Neural progenitor cell (in vitro differentiated cells): ENCODE measurements at regions not wholly inside any gene's neighbourhood (a gene's known extent, or its start where the extent isn't known, plus 50 kb on each side); places are given as distances from the start of the nearest gene placed in this dataset.
"Not testable (repeated sequence)": the region's sequence is repeated elsewhere in the genome, so short reads cannot be mapped to it uniquely, and the experiment has no call there.

Experiments
- DNase-seq: peaks from one replicate; pipeline ENCODE4 v3.0.0-alpha.2; 2016; ENCODE audit warnings: low spot score
- H2AFZ ChIP-seq: fragments of 200-600 bp; sonication (generic); replicated peaks from 2 replicates; pipeline ENCODE4 v1.6.1; 2016; ENCODE audit warnings: antibody characterized with exemption
- H3F3A ChIP-seq: fragments of 200-600 bp; sonication (generic); 2 replicates; pipeline ENCODE4 v1.6.1; 2016; ENCODE audit warnings: antibody characterized with exemption, low read depth
- H3K27ac ChIP-seq: fragments of 200-600 bp; sonication (generic); 2 replicates; pipeline ENCODE4 v1.5.1; 2016; ENCODE audit warnings: mild to moderate bottlenecking
- H3K27me3 ChIP-seq: fragments of 200-600 bp; sonication (generic); 2 replicates; pipeline ENCODE4 v1.6.1; 2016; ENCODE audit warnings: mild to moderate bottlenecking, moderate library complexity
- H3K36me3 ChIP-seq: fragments of 200-600 bp; sonication (generic); 2 replicates; pipeline ENCODE4 v1.5.1; 2016
- H3K4me1 ChIP-seq: fragments of 200-600 bp; sonication (generic); 2 replicates; pipeline ENCODE4 v1.6.1; 2016; ENCODE audit warnings: mixed run types
- H3K4me2 ChIP-seq: fragments of 200-600 bp; sonication (generic); 2 replicates; pipeline ENCODE4 v1.6.1; 2016
- H3K4me3 ChIP-seq: fragments of 200-600 bp; sonication (generic); 2 replicates; pipeline ENCODE4 v1.5.1; 2016
- H3K79me2 ChIP-seq: fragments of 200-600 bp; sonication (generic); 2 replicates; pipeline ENCODE4 v1.6.1; 2016; ENCODE audit warnings: low read depth
- H3K9ac ChIP-seq: fragments of 200-600 bp; sonication (generic); 2 replicates; pipeline ENCODE4 v1.6.1; 2016
- H3K9me3 ChIP-seq: fragments of 200-600 bp; sonication (generic); 2 replicates; pipeline ENCODE4 v1.5.1; 2016; ENCODE audit warnings: low read depth
- H4K20me1 ChIP-seq: fragments of 200-600 bp; sonication (generic); 2 replicates; pipeline ENCODE4 v1.6.1; 2016; ENCODE audit warnings: low read depth
- H3K27ac Mint-ChIP-seq: 3 replicates; pipeline ENCODE4 v1.8.0; 2021; ENCODE audit warnings: mixed read lengths
- H3K27me3 Mint-ChIP-seq: 2 replicates; pipeline ENCODE4 v1.8.0; 2022; ENCODE audit warnings: low read depth, mild to moderate bottlenecking, inconsistent platforms, moderate library complexity, mixed read lengths; ENCODE audit not compliant: insufficient read depth
- H3K36me3 Mint-ChIP-seq: 3 replicates; pipeline ENCODE4 v1.8.0; 2021; ENCODE audit warnings: mixed read lengths
- H3K4me1 Mint-ChIP-seq: 3 replicates; pipeline ENCODE4 v1.8.0; 2021; ENCODE audit warnings: mixed read lengths
- H3K4me3 Mint-ChIP-seq: 3 replicates; pipeline ENCODE4 v1.8.0; 2021; ENCODE audit warnings: mild to moderate bottlenecking, moderate library complexity, mixed read lengths
- H3K9me3 Mint-ChIP-seq: 3 replicates; pipeline ENCODE4 v1.8.0; 2020; ENCODE audit warnings: mixed read lengths
- CTCF ChIP-seq: fragments of 200-600 bp; sonication (generic); IDR thresholded peaks from 2 replicates; pipeline ENCODE4 v1.5.1; 2017; ENCODE audit warnings: antibody characterized with exemption, mild to moderate bottlenecking
- EZH2 ChIP-seq: fragments of 200-600 bp; sonication (generic); IDR thresholded peaks from 2 replicates; pipeline ENCODE4 v1.6.1; 2017; ENCODE audit warnings: antibody characterized with exemption, mild to moderate bottlenecking, moderate library complexity
- EZH2phosphoT487 ChIP-seq: fragments of 200-600 bp; sonication (generic); IDR thresholded peaks from 2 replicates; pipeline ENCODE4 v1.6.1; 2017; ENCODE audit warnings: antibody characterized with exemption

- H3K4me1 ChIP-seq: peaks cover 31% of the 10 kb centered on the region
- H2AFZ ChIP-seq: no peak overlapping the region
- no peaks in the 10 kb centered on the region for H3K36me3 ChIP-seq
- Mint-ChIP-seq H3K9me3 (no peaks in the 10 kb centered on the region), H3K36me3 (no peaks in the 10 kb centered on the region), H3K4me1 (peaks cover 23% of the 10 kb centered on the region), H3K27me3 (no peaks in the 10 kb centered on the region), H3K27ac (no peak overlapping the region), H3K4me3 (no peak overlapping the region)
- H3K27me3 ChIP-seq: no peaks in the 10 kb centered on the region
- no peaks in the 10 kb centered on the region for H4K20me1 ChIP-seq
- H3K4me3 ChIP-seq: no peak overlapping the region
- no peaks in the 10 kb centered on the region for H3K9me3 ChIP-seq
- H3K79me2 ChIP-seq: no peaks in the 10 kb centered on the region
- H3K4me2 ChIP-seq: no peak overlapping the region
- peaks cover 5% of the 10 kb centered on the region for H3F3A ChIP-seq
- no peak overlapping the region for H3K9ac ChIP-seq
- TF ChIP-seq EZH2phosphoT487 (no peak), CTCF (no peak), EZH2 (no peak)
- no peak overlapping the region for H3K27ac ChIP-seq
- no peak for DNase-seq
Measured at GRCh38 chr3:186451371-186451770, 89.3 kb upstream of the DGKG start.

- H3K27ac ChIP-seq: no peak overlapping the region
- H3K9me3 Mint-ChIP-seq: no peaks in the 10 kb centered on the region
- no peaks in the 10 kb centered on the region for H3K79me2 ChIP-seq
- H3K9me3 ChIP-seq: no peaks in the 10 kb centered on the region
- H3K9ac ChIP-seq: no peak overlapping the region
- H3K4me1 Mint-ChIP-seq: peaks cover under 1% of the 10 kb centered on the region
- no peak for TF ChIP-seq CTCF
- TF ChIP-seq EZH2phosphoT487: no peak
- no peak for TF ChIP-seq EZH2
- H3K4me1 ChIP-seq: no peaks in the 10 kb centered on the region
- H3K27ac Mint-ChIP-seq: no peak overlapping the region
- DNase-seq: no peak
- H3K4me3 Mint-ChIP-seq: no peak overlapping the region
- no peaks in the 10 kb centered on the region for H3K36me3 Mint-ChIP-seq
- no peak overlapping the region for H3K4me3 ChIP-seq
- H3F3A ChIP-seq: no peaks in the 10 kb centered on the region
- H3K27me3 Mint-ChIP-seq: peaks cover 4% of the 10 kb centered on the region
- no peak overlapping the region for H3K4me2 ChIP-seq
- no peaks in the 10 kb centered on the region for H3K27me3 ChIP-seq
- no peaks in the 10 kb centered on the region for H4K20me1 ChIP-seq
- H2AFZ ChIP-seq: no peak overlapping the region
- H3K36me3 ChIP-seq: no peaks in the 10 kb centered on the region
Measured at GRCh38 chr3:186444974-186445373, 82.9 kb upstream of the DGKG start.

- no peak for TF ChIP-seq EZH2phosphoT487
- Mint-ChIP-seq H3K4me3 (no peak overlapping the region), H3K27me3 (peaks cover 4% of the 10 kb centered on the region), H3K27ac (no peak overlapping the region), H3K9me3 (no peaks in the 10 kb centered on the region), H3K36me3 (no peaks in the 10 kb centered on the region), H3K4me1 (peaks cover 3% of the 10 kb centered on the region)
- Histone ChIP-seq H3K79me2 (no peaks in the 10 kb centered on the region), H3K27ac (no peak overlapping the region), H3K4me1 (no peaks in the 10 kb centered on the region), H4K20me1 (no peaks in the 10 kb centered on the region), H3K36me3 (no peaks in the 10 kb centered on the region), H3K4me3 (no peak overlapping the region), H3K4me2 (no peak overlapping the region), H3F3A (no peaks in the 10 kb centered on the region), H3K9ac (no peak overlapping the region), H3K9me3 (no peaks in the 10 kb centered on the region), H3K27me3 (no peaks in the 10 kb centered on the region), H2AFZ (no peak overlapping the region)
- no peak for DNase-seq
Measured at GRCh38 chr3:186444288-186444687, 82.3 kb upstream of the DGKG start.

- H3K9me3 ChIP-seq, H3K79me2 ChIP-seq, H3K27me3 Mint-ChIP-seq, DNase-seq, H3K9ac ChIP-seq, H3K27me3 ChIP-seq, H3K4me2 ChIP-seq, H4K20me1 ChIP-seq, H3K9me3 Mint-ChIP-seq, H3F3A ChIP-seq, H3K27ac ChIP-seq, H2AFZ ChIP-seq, H3K27ac Mint-ChIP-seq, H3K36me3 Mint-ChIP-seq, H3K4me3 Mint-ChIP-seq, H3K4me3 ChIP-seq, H3K4me1 Mint-ChIP-seq, H3K36me3 ChIP-seq, H3K4me1 ChIP-seq: not testable (repeated sequence)
Measured at GRCh38 chr3:186442979-186443378, 80.9 kb upstream of the DGKG start.
